ENCODE measurements at regions not wholly inside any gene's neighbourhood (a gene's known extent, or its start where the extent isn't known, plus 50 kb on each side); places are given as distances from the start of the nearest gene placed in this dataset.

- peak; percentile 26 for DNase-seq (ENCODE audit: low spot score)
- H3K36me3 ChIP-seq (ENCODE audit: insufficient read depth, low read length, poor library complexity, severe bottlenecking) = no peaks in the 10 kb centered on the region
- intact Hi-C loops (cut with micrococcal nuclease; ENCODE audit: unreplicated experiment) = no loop called here
- no peaks in the 10 kb centered on the region for H3K9me3 ChIP-seq (ENCODE audit: low read depth, low read length, poor library complexity, severe bottlenecking)
- H3K27ac ChIP-seq (ENCODE audit: low read depth, low read length, poor library complexity, severe bottlenecking) = no peak overlapping the region
- TF ChIP-seq EZH2 (IDR thresholded peaks at IDR 0.05; ENCODE audit: borderline replicate concordance, low read depth, low read length, poor library complexity, severe bottlenecking) (no peak), CTCF (conservative IDR thresholded peaks at IDR 0.05; ENCODE audit: low read depth, low read length) (no peak)
- ChIA-PET POLR2A (ENCODE audit: low non-redundant PET) (no interaction called here), CTCF (no interaction called here)
- BruUV-seq (replicated peaks) = no TSS peak
- H3K4me1 ChIP-seq (ENCODE audit: insufficient read depth, low read length, poor library complexity, severe bottlenecking) = no peaks in the 10 kb centered on the region
- no peak overlapping the region for H3K4me3 ChIP-seq (ENCODE audit: low read depth, low read length, poor library complexity, severe bottlenecking)
- peaks cover 25% of the 10 kb centered on the region for H3K27me3 ChIP-seq (replicated peaks; ENCODE audit: insufficient read depth, low read depth, low read length, poor library complexity)
These were observed 63.2 kb upstream of the INSM2 start for GRCh38 chr14:35470755-35471154.

- intact Hi-C loops (cut with micrococcal nuclease; ENCODE audit: unreplicated experiment) = no loop called here
- CTCF ChIA-PET = no interaction called here
- DNase-seq (ENCODE audit: low spot score) = no peak
- Histone ChIP-seq H3K27me3 (replicated peaks; ENCODE audit: insufficient read depth, low read depth, low read length, poor library complexity) (peaks cover 25% of the 10 kb centered on the region), H3K9me3 (ENCODE audit: low read depth, low read length, poor library complexity, severe bottlenecking) (no peaks in the 10 kb centered on the region), H3K36me3 (ENCODE audit: insufficient read depth, low read length, poor library complexity, severe bottlenecking) (no peaks in the 10 kb centered on the region), H3K4me3 (ENCODE audit: low read depth, low read length, poor library complexity, severe bottlenecking) (no peak overlapping the region), H3K27ac (ENCODE audit: low read depth, low read length, poor library complexity, severe bottlenecking) (no peak overlapping the region), H3K4me1 (ENCODE audit: insufficient read depth, low read length, poor library complexity, severe bottlenecking) (no peaks in the 10 kb centered on the region)
- no peak for TF ChIP-seq EZH2 (IDR thresholded peaks at IDR 0.05; ENCODE audit: borderline replicate concordance, low read depth, low read length, poor library complexity, severe bottlenecking)
- no peak for TF ChIP-seq CTCF (conservative IDR thresholded peaks at IDR 0.05; ENCODE audit: low read depth, low read length)
- POLR2A ChIA-PET (ENCODE audit: low non-redundant PET) = no interaction called here
- no TSS peak for BruUV-seq (replicated peaks)
These were observed 62.2 kb upstream of the INSM2 start for GRCh38 chr14:35471803-35472202.

- Histone ChIP-seq H3K4me3 (ENCODE audit: low read depth, low read length, poor library complexity, severe bottlenecking) (no peak overlapping the region), H3K4me1 (ENCODE audit: insufficient read depth, low read length, poor library complexity, severe bottlenecking) (no peaks in the 10 kb centered on the region), H3K9me3 (ENCODE audit: low read depth, low read length, poor library complexity, severe bottlenecking) (no peaks in the 10 kb centered on the region), H3K36me3 (ENCODE audit: insufficient read depth, low read length, poor library complexity, severe bottlenecking) (no peaks in the 10 kb centered on the region), H3K27me3 (replicated peaks; ENCODE audit: insufficient read depth, low read depth, low read length, poor library complexity) (peaks cover 25% of the 10 kb centered on the region), H3K27ac (ENCODE audit: low read depth, low read length, poor library complexity, severe bottlenecking) (no peak overlapping the region)
- ChIA-PET CTCF (no interaction called here), POLR2A (ENCODE audit: low non-redundant PET) (no interaction called here)
- TF ChIP-seq CTCF (conservative IDR thresholded peaks at IDR 0.05; ENCODE audit: low read depth, low read length) = no peak
- TF ChIP-seq EZH2 (IDR thresholded peaks at IDR 0.05; ENCODE audit: borderline replicate concordance, low read depth, low read length, poor library complexity, severe bottlenecking) = no peak
- intact Hi-C loops (cut with micrococcal nuclease; ENCODE audit: unreplicated experiment) = no loop called here
- no peak for DNase-seq (ENCODE audit: low spot score)
- BruUV-seq (replicated peaks) = no TSS peak
These were observed 59.6 kb upstream of the INSM2 start for GRCh38 chr14:35474323-35474722.
